ENCODE measurements at regions not wholly inside any gene's neighbourhood (a gene's known extent, or its start where the extent isn't known, plus 50 kb on each side); places are given as distances from the start of the nearest gene placed in this dataset.

- DNase-seq (ENCODE audit: low spot score), result no peak
Observed at GRCh38 chr14:49240383-49240782, 345.8 kb downstream of the RPS29 start.

- no peak for DNase-seq (ENCODE audit: low spot score)
Observed at GRCh38 chr14:49228552-49228951, 357.6 kb downstream of the RPS29 start.

GRCh38 chr14:49221316-49221715 is 364.9 kb downstream of the RPS29 start:
- no peak for DNase-seq (ENCODE audit: low spot score)

- no peak for DNase-seq (ENCODE audit: low spot score)
Observed at GRCh38 chr14:49220492-49220891, 365.7 kb downstream of the RPS29 start.

GRCh38 chr14:49218436-49219092 is 367.6 kb downstream of the RPS29 start:
- no peak for DNase-seq (ENCODE audit: low spot score)

- DNase-seq (ENCODE audit: low spot score), result no peak
Observed at GRCh38 chr14:49212721-49213120, 373.5 kb downstream of the RPS29 start.

- no peak for DNase-seq (ENCODE audit: low spot score)
Observed at GRCh38 chr14:49209416-49209815, 376.8 kb downstream of the RPS29 start.

GRCh38 chr14:49206828-49207227 is 379.4 kb downstream of the RPS29 start:
- no peak for DNase-seq (ENCODE audit: low spot score)

- no peak for DNase-seq (ENCODE audit: low spot score)
Observed at GRCh38 chr14:49203676-49204075, 382.5 kb downstream of the RPS29 start.

GRCh38 chr14:49199159-49199558 is 387.0 kb downstream of the RPS29 start:
- no peak for DNase-seq (ENCODE audit: low spot score)

- no peak for DNase-seq (ENCODE audit: low spot score)
Observed at GRCh38 chr14:49196327-49196726, 389.9 kb downstream of the RPS29 start.

GRCh38 chr14:49194067-49194466 is 392.1 kb downstream of the RPS29 start:
- no peak for DNase-seq (ENCODE audit: low spot score)

GRCh38 chr14:49193332-49194065 is 392.7 kb downstream of the RPS29 start:
- DNase-seq (ENCODE audit: low spot score), result no peak

- no peak for DNase-seq (ENCODE audit: low spot score)
Observed at GRCh38 chr14:49191380-49191779, 394.8 kb downstream of the RPS29 start.

- no peak for DNase-seq (ENCODE audit: low spot score)
Observed at GRCh38 chr14:49189375-49189774, 396.8 kb downstream of the RPS29 start.

- no peak for DNase-seq (ENCODE audit: low spot score)
Observed at GRCh38 chr14:49187799-49188198, 398.4 kb downstream of the RPS29 start.

- DNase-seq (ENCODE audit: low spot score), result peak; percentile 67
Observed at GRCh38 chr14:49173765-49174373, 412.3 kb downstream of the RPS29 start.

- DNase-seq (ENCODE audit: low spot score), result no peak
Observed at GRCh38 chr14:49164074-49164473, 422.1 kb downstream of the RPS29 start.

- no peak for DNase-seq (ENCODE audit: low spot score)
Observed at GRCh38 chr14:49160983-49161382, 425.2 kb downstream of the RPS29 start.

- DNase-seq (ENCODE audit: low spot score), result no peak
Observed at GRCh38 chr14:49159081-49159480, 427.1 kb downstream of the RPS29 start.

GRCh38 chr14:49139593-49139992 is 446.6 kb downstream of the RPS29 start:
- no peak for DNase-seq (ENCODE audit: low spot score)

GRCh38 chr14:49134940-49135339 is 451.2 kb downstream of the RPS29 start:
- no peak for DNase-seq (ENCODE audit: low spot score)

GRCh38 chr14:49121246-49121645 is 464.9 kb downstream of the RPS29 start:
- no peak for DNase-seq (ENCODE audit: low spot score)

Measured in A172 (cell line).